Natural killer cell (primary cell): ENCODE measurements at regions not wholly inside any gene's neighbourhood (a gene's known extent, or its start where the extent isn't known, plus 50 kb on each side); places are given as distances from the start of the nearest gene placed in this dataset.

Experiments
- ATAC-seq, 3 donors: fragments of 150-1000 bp in 2 of 3; fragments of 200-7000 bp in 1 of 3; cut with Tn5 transposase; 1 replicate in 1 of 3; 2 replicates in 2 of 3; pipeline ENCODE4 v1.10.0; 2021; ENCODE audit warnings: mild to moderate bottlenecking in 2 of 3, moderate library complexity in 2 of 3
- DNase-seq, 2 donors: peaks; one replicate each; pipeline versions ENCODE4 v3.0.0 to v3.0.0-alpha.2; 2013 to 2021; ENCODE audit warnings: mixed read lengths in 1 of 2
- H3K27ac ChIP-seq: one replicate; pipeline ENCODE4 v1.5.1; 2013; ENCODE audit warnings: mild to moderate bottlenecking, low read length
- H3K27me3 ChIP-seq: one replicate; pipeline ENCODE4 v1.6.1; 2013; ENCODE audit warnings: low read length; ENCODE audit not compliant: control insufficient read depth, insufficient read depth
- H3K36me3 ChIP-seq: one replicate; pipeline ENCODE4 v1.6.1; 2013; ENCODE audit warnings: low read length; ENCODE audit not compliant: control insufficient read depth, insufficient read depth
- H3K4me1 ChIP-seq: one replicate; pipeline ENCODE4 v1.6.1; 2013; ENCODE audit warnings: low read length; ENCODE audit not compliant: control insufficient read depth, insufficient read depth
- H3K4me3 ChIP-seq: one replicate; pipeline ENCODE4 v1.5.1; 2013; ENCODE audit warnings: low read length
- H3K9me3 ChIP-seq: one replicate; pipeline ENCODE4 v1.6.1; 2013; ENCODE audit warnings: low read length; ENCODE audit not compliant: control insufficient read depth, insufficient read depth
- H3K27ac Mint-ChIP-seq, 2 donors: one replicate each; pipeline ENCODE4 v1.8.0; 2022; ENCODE audit warnings: mild to moderate bottlenecking in 2 of 2, mixed read lengths in 2 of 2, moderate library complexity in 1 of 2
- H3K27me3 Mint-ChIP-seq, 2 donors: one replicate each; pipeline ENCODE4 v1.8.0; 2022; ENCODE audit warnings: low read depth in 2 of 2, mixed read lengths in 2 of 2
- H3K36me3 Mint-ChIP-seq: one replicate; pipeline ENCODE4 v1.8.0; 2022; ENCODE audit warnings: mixed read lengths
- H3K4me1 Mint-ChIP-seq, 2 donors: one replicate each; pipeline ENCODE4 v1.8.0; 2022; ENCODE audit warnings: mixed read lengths in 2 of 2
- H3K4me3 Mint-ChIP-seq: one replicate; pipeline ENCODE4 v1.8.0; 2022; ENCODE audit warnings: mild to moderate bottlenecking, moderate library complexity, mixed read lengths
- H3K9me3 Mint-ChIP-seq, 2 donors: one replicate each; pipeline ENCODE4 v1.8.0; 2022; ENCODE audit warnings: mixed read lengths in 2 of 2
- WGBS: methylation state at CpG from one replicate; pipeline ENCODE4 v1.1.7; 2013; ENCODE audit warnings: missing lambda C conversion rate; ENCODE audit not compliant: insufficient coverage; 5-methylcytosine and 5-hydroxymethylcytosine counted together
- intact Hi-C: fragments of 100-400 bp; cut with micrococcal nuclease; formaldehyde crosslinking; loops from one replicate; pipeline ENCODE4 v1.14.2; 2022
- TF ChIP-seq, protein P1 (sequence below): fragments of 200-600 bp; IDR thresholded peaks from one replicate; pipeline ENCODE4 v1.8.0; 2022; ENCODE audit warnings: antibody characterized with exemption

DNA sequence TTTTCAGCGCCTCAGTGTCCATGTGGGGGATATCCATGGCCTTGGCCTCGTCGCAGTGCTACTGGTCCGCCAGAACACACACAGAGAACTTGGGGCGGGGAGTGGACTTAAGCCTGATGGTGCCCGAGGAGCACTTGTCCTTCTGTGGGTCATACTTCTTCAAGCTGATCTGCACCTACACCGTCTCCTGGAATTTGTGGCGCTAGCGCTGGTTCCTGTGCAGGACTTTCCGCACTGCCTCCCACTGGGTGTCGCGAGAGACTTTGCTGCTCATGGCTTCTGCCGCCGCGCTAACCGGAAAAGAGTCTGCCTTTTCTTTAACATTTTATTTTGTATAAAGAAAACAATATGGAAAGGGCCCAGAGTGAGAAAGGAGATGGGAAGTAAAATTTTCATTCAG lies 266.9 kb downstream of the COX7C start:
- no peaks in the 10 kb centered on the region for H3K4me1 Mint-ChIP-seq
- ATAC-seq, result no peak
- Histone ChIP-seq H3K36me3 (no peaks in the 10 kb centered on the region), H3K27me3 (no peaks in the 10 kb centered on the region), H3K9me3 (no peaks in the 10 kb centered on the region), H3K4me1 (no peaks in the 10 kb centered on the region), H3K27ac (no peak overlapping the region), H3K4me3 (no peak overlapping the region)
- H3K9me3 Mint-ChIP-seq, result no peaks in the 10 kb centered on the region
- no peak overlapping the region for H3K27ac Mint-ChIP-seq
- no peaks in the 10 kb centered on the region for H3K36me3 Mint-ChIP-seq
- no peak for DNase-seq
- H3K4me3 Mint-ChIP-seq, result no peak overlapping the region
- intact Hi-C loops, result loop anchor here (5.0 to 10.0 kb wide), 2 partner anchors 130 to 518 kb away; no protein-coding TSS in a partner anchor
- 94% methylated on average over 14 of the region's 16 CpGs for WGBS
- TF ChIP-seq, protein P1, sequence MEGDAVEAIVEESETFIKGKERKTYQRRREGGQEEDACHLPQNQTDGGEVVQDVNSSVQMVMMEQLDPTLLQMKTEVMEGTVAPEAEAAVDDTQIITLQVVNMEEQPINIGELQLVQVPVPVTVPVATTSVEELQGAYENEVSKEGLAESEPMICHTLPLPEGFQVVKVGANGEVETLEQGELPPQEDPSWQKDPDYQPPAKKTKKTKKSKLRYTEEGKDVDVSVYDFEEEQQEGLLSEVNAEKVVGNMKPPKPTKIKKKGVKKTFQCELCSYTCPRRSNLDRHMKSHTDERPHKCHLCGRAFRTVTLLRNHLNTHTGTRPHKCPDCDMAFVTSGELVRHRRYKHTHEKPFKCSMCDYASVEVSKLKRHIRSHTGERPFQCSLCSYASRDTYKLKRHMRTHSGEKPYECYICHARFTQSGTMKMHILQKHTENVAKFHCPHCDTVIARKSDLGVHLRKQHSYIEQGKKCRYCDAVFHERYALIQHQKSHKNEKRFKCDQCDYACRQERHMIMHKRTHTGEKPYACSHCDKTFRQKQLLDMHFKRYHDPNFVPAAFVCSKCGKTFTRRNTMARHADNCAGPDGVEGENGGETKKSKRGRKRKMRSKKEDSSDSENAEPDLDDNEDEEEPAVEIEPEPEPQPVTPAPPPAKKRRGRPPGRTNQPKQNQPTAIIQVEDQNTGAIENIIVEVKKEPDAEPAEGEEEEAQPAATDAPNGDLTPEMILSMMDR, result no peak
- H3K27me3 Mint-ChIP-seq, result peaks cover 0 to 4% of the 10 kb centered on the region in 2 donors

DNA sequence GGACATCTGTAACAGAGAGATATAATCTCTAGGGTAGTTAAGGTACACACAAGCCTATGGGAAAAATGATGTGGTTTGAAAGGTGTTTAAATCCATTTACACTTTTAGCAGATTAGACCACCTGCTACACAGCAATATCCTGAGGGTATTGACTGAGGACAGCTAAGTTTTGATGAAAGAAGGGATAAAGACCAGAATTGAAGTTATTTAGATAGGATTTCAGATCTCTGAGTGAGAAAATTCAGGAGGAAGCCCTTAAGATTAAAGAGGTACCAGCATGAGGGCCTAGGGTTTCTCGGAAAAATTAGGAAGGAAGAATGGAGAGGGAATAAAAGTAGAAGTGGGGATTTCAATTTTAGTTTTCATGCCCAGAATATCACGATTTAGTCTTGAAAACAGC lies 267.3 kb downstream of the COX7C start:
- H3K27ac ChIP-seq, result no peak overlapping the region
- ATAC-seq (no peak), DNase-seq (no peak)
- no peaks in the 10 kb centered on the region for H3K9me3 ChIP-seq
- Mint-ChIP-seq H3K9me3 (no peaks in the 10 kb centered on the region), H3K4me3 (no peak overlapping the region), H3K27ac (no peak overlapping the region), H3K4me1 (no peaks in the 10 kb centered on the region), H3K36me3 (no peaks in the 10 kb centered on the region), H3K27me3 (peaks cover 0 to 4% of the 10 kb centered on the region in 2 donors)
- no peaks in the 10 kb centered on the region for H3K4me1 ChIP-seq
- WGBS, result 80% methylated on average over 2 of the region's 2 CpGs
- no peaks in the 10 kb centered on the region for H3K27me3 ChIP-seq
- TF ChIP-seq, protein P1, result no peak
- H3K4me3 ChIP-seq, result no peak overlapping the region
- intact Hi-C loops, result loop anchor here (10.0 kb wide), 1 partner anchor 130 kb away; no protein-coding TSS in a partner anchor
- H3K36me3 ChIP-seq, result no peaks in the 10 kb centered on the region

DNA sequence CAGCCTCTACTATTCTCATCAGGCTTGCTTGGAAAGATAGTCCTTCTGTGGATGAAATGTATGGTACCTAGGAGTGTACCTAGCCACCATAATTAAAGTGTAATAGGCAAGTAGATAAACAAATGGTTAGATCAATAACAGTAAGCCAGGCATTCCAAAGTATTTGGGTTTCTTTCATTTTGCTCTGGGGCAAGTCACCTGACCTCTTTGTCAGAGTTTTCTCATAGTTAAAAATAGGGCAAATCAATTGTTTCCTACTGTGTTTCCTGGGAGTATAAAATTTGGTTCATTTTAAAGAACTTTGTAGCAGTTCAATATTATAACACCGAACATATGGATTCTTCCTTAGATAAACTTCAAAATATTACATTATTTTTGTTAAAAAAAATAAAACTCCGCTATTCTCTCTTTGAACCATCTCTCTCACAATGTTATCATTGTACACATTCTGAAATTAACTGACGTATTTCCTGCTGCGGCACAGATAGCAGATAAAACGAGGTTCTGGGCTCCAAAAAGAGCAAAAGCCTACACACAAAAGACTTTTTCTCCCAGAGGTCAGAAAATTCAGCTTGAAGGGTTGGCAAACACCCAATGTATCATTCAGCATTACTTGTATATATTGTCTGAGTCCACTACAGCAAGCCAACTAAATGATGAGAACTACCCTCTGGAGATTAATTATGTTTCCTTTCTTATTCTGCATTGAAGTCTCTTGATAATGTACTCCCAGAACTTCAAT lies 267.9 kb downstream of the COX7C start:
- Mint-ChIP-seq H3K9me3 (no peaks in the 10 kb centered on the region), H3K27me3 (peaks cover 0 to 4% of the 10 kb centered on the region in 2 donors), H3K4me1 (no peaks in the 10 kb centered on the region), H3K27ac (no peak overlapping the region), H3K4me3 (no peak overlapping the region), H3K36me3 (no peaks in the 10 kb centered on the region)
- H3K27me3 ChIP-seq, result no peaks in the 10 kb centered on the region
- no peak for DNase-seq
- WGBS, result 58% methylated on average over 4 of the region's 5 CpGs
- TF ChIP-seq, protein P1, result no peak
- no peak overlapping the region for H3K27ac ChIP-seq
- H3K36me3 ChIP-seq, result no peaks in the 10 kb centered on the region
- no peak for ATAC-seq
- no peaks in the 10 kb centered on the region for H3K9me3 ChIP-seq
- intact Hi-C loops, result loop anchor here (10.0 kb wide), 1 partner anchor 129 kb away; no protein-coding TSS in a partner anchor
- H3K4me3 ChIP-seq, result no peak overlapping the region
- no peaks in the 10 kb centered on the region for H3K4me1 ChIP-seq

DNA sequence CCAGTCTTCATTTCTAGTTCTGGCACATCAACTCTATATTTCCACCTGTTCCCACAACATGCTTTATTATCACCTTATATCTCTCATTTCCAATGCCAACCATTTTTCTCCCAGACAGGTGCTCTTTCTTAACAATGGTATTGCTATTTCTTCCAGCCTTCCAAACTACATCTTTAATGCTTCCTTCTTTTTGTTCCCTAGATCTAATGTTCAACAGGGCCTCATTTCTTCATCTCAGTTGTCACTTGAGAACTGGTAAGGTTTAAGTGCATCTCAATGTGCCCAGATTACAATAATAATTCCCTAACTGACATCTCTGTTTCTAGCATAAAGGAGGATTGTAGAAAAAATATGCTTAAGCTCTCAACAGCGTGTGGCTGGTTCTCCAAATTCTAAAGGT lies 272.6 kb downstream of the COX7C start:
- Histone ChIP-seq H3K27me3 (no peaks in the 10 kb centered on the region), H3K4me1 (no peaks in the 10 kb centered on the region), H3K36me3 (no peaks in the 10 kb centered on the region), H3K9me3 (no peaks in the 10 kb centered on the region), H3K4me3 (no peak overlapping the region), H3K27ac (no peak overlapping the region)
- H3K4me3 Mint-ChIP-seq, result no peak overlapping the region
- H3K27ac Mint-ChIP-seq, result no peak overlapping the region
- ATAC-seq, result no peak
- TF ChIP-seq, protein P1, result no peak
- DNase-seq, result no peak
- H3K4me1 Mint-ChIP-seq, result no peaks in the 10 kb centered on the region
- no peaks in the 10 kb centered on the region for H3K9me3 Mint-ChIP-seq
- intact Hi-C loops, result no loop called here
- H3K27me3 Mint-ChIP-seq, result no peaks in the 10 kb centered on the region
- WGBS, result 73% methylated on average over 1 of the region's 1 CpG
- H3K36me3 Mint-ChIP-seq, result no peaks in the 10 kb centered on the region
